GM21515 (cell line): ENCODE measurements at regions not wholly inside any gene's neighbourhood (a gene's known extent, or its start where the extent isn't known, plus 50 kb on each side); places are given as distances from the start of the nearest gene placed in this dataset.
"Not testable (repeated sequence)": the region's sequence is repeated elsewhere in the genome, so short reads cannot be mapped to it uniquely, and the experiment has no call there.

Experiments used
- ATAC-seq: cut with Tn5 transposase; IDR thresholded peaks from one replicate; pipeline ENCODE4 v1.9.1; 2021; ENCODE audit not compliant: unreplicated experiment

GRCh38 chr2:14827226-14828023 is 194.9 kb downstream of the LRATD1 start:
- ATAC-seq: no peak

- ATAC-seq: no peak
Observed at GRCh38 chr2:14828223-14828622, 195.7 kb downstream of the LRATD1 start.

GRCh38 chr2:14828968-14829367 is 196.5 kb downstream of the LRATD1 start:
- ATAC-seq: no peak

- ATAC-seq: no peak
Observed at GRCh38 chr2:14831458-14831857, 198.9 kb downstream of the LRATD1 start.

- no peak for ATAC-seq
Observed at GRCh38 chr2:14843507-14844204, 211.1 kb downstream of the LRATD1 start.

- ATAC-seq: no peak
Observed at GRCh38 chr2:14855751-14856150, 223.2 kb downstream of the LRATD1 start.

- no peak for ATAC-seq
Observed at GRCh38 chr2:14861181-14861580, 228.7 kb downstream of the LRATD1 start.

- ATAC-seq: no peak
Observed at GRCh38 chr2:14866736-14867352, 234.3 kb downstream of the LRATD1 start.

- ATAC-seq: no peak
Observed at GRCh38 chr2:14867853-14868252, 235.3 kb downstream of the LRATD1 start.

- no peak for ATAC-seq
Observed at GRCh38 chr2:14872779-14873325, 240.3 kb downstream of the LRATD1 start.

GRCh38 chr2:14881651-14882327 is 249.3 kb downstream of the LRATD1 start:
- no peak for ATAC-seq

- ATAC-seq: no peak
Observed at GRCh38 chr2:14884651-14885050, 252.1 kb downstream of the LRATD1 start.

GRCh38 chr2:14891546-14891945 is 259.0 kb downstream of the LRATD1 start:
- ATAC-seq: no peak

- ATAC-seq: no peak
Observed at GRCh38 chr2:14896330-14897030, 264.0 kb downstream of the LRATD1 start.

GRCh38 chr2:14899621-14900414 is 267.3 kb downstream of the LRATD1 start:
- no peak for ATAC-seq

GRCh38 chr2:14901737-14902136 is 269.2 kb downstream of the LRATD1 start:
- no peak for ATAC-seq

GRCh38 chr2:14902953-14903352 is 270.4 kb downstream of the LRATD1 start:
- no peak for ATAC-seq

GRCh38 chr2:14903709-14904374 is 271.3 kb downstream of the LRATD1 start:
- peak; percentile 99 for ATAC-seq

- not testable (repeated sequence) for ATAC-seq
Observed at GRCh38 chr2:14904378-14904777, 271.9 kb downstream of the LRATD1 start.
